T-helper 17 cell (primary cell): ENCODE measurements at regions not wholly inside any gene's neighbourhood (a gene's known extent, or its start where the extent isn't known, plus 50 kb on each side); places are given as distances from the start of the nearest gene placed in this dataset.

Experiments
- ATAC-seq: fragments of 150-1000 bp; cut with Tn5 transposase; 2 replicates; pipeline ENCODE4 v1.10.0; 2021; ENCODE audit warnings: mild to moderate bottlenecking, moderate library complexity
- DNase-seq, 3 donors: peaks; one replicate each; pipeline versions ENCODE4 v3.0.0 to v3.0.0-alpha.2; 2020 to 2021
- H3K9me3 ChIP-seq: one replicate; pipeline ENCODE4 v1.7.0; 2013; ENCODE audit warnings: low read length, mild to moderate bottlenecking; ENCODE audit not compliant: control insufficient read depth, poor library complexity, severe bottlenecking
- H3K27ac Mint-ChIP-seq: one replicate; pipeline ENCODE4 v1.8.0; 2022; ENCODE audit warnings: mild to moderate bottlenecking, moderate library complexity, mixed read lengths
- H3K27me3 Mint-ChIP-seq: one replicate; pipeline ENCODE4 v1.8.0; 2022; ENCODE audit warnings: mixed read lengths
- H3K36me3 Mint-ChIP-seq: one replicate; pipeline ENCODE4 v1.8.0; 2022; ENCODE audit warnings: low read depth, mixed read lengths
- H3K4me1 Mint-ChIP-seq: one replicate; pipeline ENCODE4 v1.8.0; 2022; ENCODE audit warnings: mild to moderate bottlenecking, mixed read lengths
- H3K4me3 Mint-ChIP-seq: one replicate; pipeline ENCODE4 v1.8.0; 2022; ENCODE audit warnings: mild to moderate bottlenecking, moderate library complexity, mixed read lengths

GRCh38 chr18:24993628-24994027 lies 358.3 kb downstream of the ZNF521 start:
- Mint-ChIP-seq H3K27me3 (no peaks in the 10 kb centered on the region), H3K27ac (no peak overlapping the region), H3K4me1 (no peaks in the 10 kb centered on the region), H3K4me3 (no peak overlapping the region), H3K36me3 (no peaks in the 10 kb centered on the region)
- ATAC-seq, result no peak
- no peak for DNase-seq
- no peaks in the 10 kb centered on the region for H3K9me3 ChIP-seq

- Mint-ChIP-seq H3K36me3 (no peaks in the 10 kb centered on the region), H3K4me1 (no peaks in the 10 kb centered on the region), H3K4me3 (no peak overlapping the region), H3K27me3 (no peaks in the 10 kb centered on the region), H3K27ac (no peak overlapping the region)
- no peaks in the 10 kb centered on the region for H3K9me3 ChIP-seq
- ATAC-seq (no peak), DNase-seq (no peak)
These were observed 356.9 kb downstream of the ZNF521 start for GRCh38 chr18:24995056-24995455.

GRCh38 chr18:24995755-24996154 lies 356.2 kb downstream of the ZNF521 start:
- no peaks in the 10 kb centered on the region for H3K27me3 Mint-ChIP-seq
- H3K36me3 Mint-ChIP-seq, result no peaks in the 10 kb centered on the region
- no peaks in the 10 kb centered on the region for H3K9me3 ChIP-seq
- no peak overlapping the region for H3K4me3 Mint-ChIP-seq
- DNase-seq (no peak), ATAC-seq (no peak)
- H3K4me1 Mint-ChIP-seq, result no peaks in the 10 kb centered on the region
- no peak overlapping the region for H3K27ac Mint-ChIP-seq

- Mint-ChIP-seq H3K36me3 (no peaks in the 10 kb centered on the region), H3K27ac (no peak overlapping the region), H3K4me3 (no peak overlapping the region), H3K4me1 (no peaks in the 10 kb centered on the region), H3K27me3 (no peaks in the 10 kb centered on the region)
- no peaks in the 10 kb centered on the region for H3K9me3 ChIP-seq
- ATAC-seq (no peak), DNase-seq (no peak)
These were observed 352.2 kb downstream of the ZNF521 start for GRCh38 chr18:24999650-25000267.

- no peaks in the 10 kb centered on the region for H3K9me3 ChIP-seq
- Mint-ChIP-seq H3K27ac (no peak overlapping the region), H3K4me3 (no peak overlapping the region), H3K4me1 (no peaks in the 10 kb centered on the region), H3K36me3 (no peaks in the 10 kb centered on the region), H3K27me3 (no peaks in the 10 kb centered on the region)
- ATAC-seq (no peak), DNase-seq (no peak)
These were observed 350.2 kb downstream of the ZNF521 start for GRCh38 chr18:25001803-25002202.

GRCh38 chr18:25005541-25006403 lies 346.2 kb downstream of the ZNF521 start:
- Mint-ChIP-seq H3K27ac (no peak overlapping the region), H3K27me3 (no peaks in the 10 kb centered on the region), H3K36me3 (no peaks in the 10 kb centered on the region), H3K4me3 (no peak overlapping the region), H3K4me1 (no peaks in the 10 kb centered on the region)
- ATAC-seq (no peak), DNase-seq (no peak)
- H3K9me3 ChIP-seq, result no peaks in the 10 kb centered on the region

- no peaks in the 10 kb centered on the region for H3K9me3 ChIP-seq
- H3K36me3 Mint-ChIP-seq, result no peaks in the 10 kb centered on the region
- peaks cover 5% of the 10 kb centered on the region for H3K27me3 Mint-ChIP-seq
- H3K4me3 Mint-ChIP-seq, result no peak overlapping the region
- ATAC-seq, result no peak
- H3K27ac Mint-ChIP-seq, result no peak overlapping the region
- no peak for DNase-seq
- H3K4me1 Mint-ChIP-seq, result no peaks in the 10 kb centered on the region
These were observed 341.2 kb downstream of the ZNF521 start for GRCh38 chr18:25010623-25011374.
